Gastroesophageal sphincter (tissue), 4 donors: ENCODE measurements at regions not wholly inside any gene's neighbourhood (a gene's known extent, or its start where the extent isn't known, plus 50 kb on each side); places are given as distances from the start of the nearest gene placed in this dataset.
"Not testable (repeated sequence)": the region's sequence is repeated elsewhere in the genome, so short reads cannot be mapped to it uniquely, and the experiment has no call there.

Experiments
- ATAC-seq: fragments of 150-250 bp; one replicate; pipeline ENCODE4 v1.9.1; 2016; ENCODE audit warnings: mild to moderate bottlenecking, moderate library complexity
- H3K27ac ChIP-seq, 4 donors: fragments of 200-600 bp; sonication (generic) in 3 of 4; 1 replicate in 3 of 4; 2 replicates in 1 of 4; pipeline ENCODE4 v1.5.1; 2016 to 2019
- H3K27me3 ChIP-seq: fragments of 200-600 bp; sonication (generic); one replicate; pipeline ENCODE4 v1.5.1; 2019
- H3K36me3 ChIP-seq, 2 donors: fragments of 200-600 bp; sonication (generic); one replicate each; pipeline ENCODE4 v1.5.1; 2019; ENCODE audit warnings: control low read depth in 1 of 2
- H3K4me1 ChIP-seq, 3 donors: fragments of 200-600 bp; sonication (generic); 1 replicate in 2 of 3; 2 replicates in 1 of 3; pipeline ENCODE4 v1.5.1; 2016 to 2019; ENCODE audit warnings: control low read depth in 2 of 3
- H3K4me3 ChIP-seq, 2 donors: fragments of 200-600 bp; sonication (generic); one replicate each; pipeline ENCODE4 v1.5.1; 2019; ENCODE audit warnings: mild to moderate bottlenecking in 1 of 2, moderate library complexity in 1 of 2
- H3K9me3 ChIP-seq, 3 donors: fragments of 200-600 bp; sonication (generic); one replicate each; pipeline ENCODE4 v1.5.1; 2017 to 2019; ENCODE audit warnings: control low read depth in 2 of 3
- EP300 ChIP-seq: sonication (generic); formaldehyde crosslinking; IDR thresholded peaks from one replicate; pipeline ENCODE4 v1.6.1; 2017; ENCODE audit warnings: antibody characterized with exemption, mild to moderate bottlenecking
- POLR2A ChIP-seq, 2 donors: fragments of 450-650 bp; IDR thresholded peaks; one replicate each; pipeline ENCODE4 v1.6.1; 2017; ENCODE audit warnings: antibody characterized with exemption in 2 of 2, mild to moderate bottlenecking in 2 of 2, moderate library complexity in 1 of 2
- POLR2AphosphoS5 ChIP-seq: sonication (generic); formaldehyde crosslinking; IDR thresholded peaks from one replicate; pipeline ENCODE4 v1.6.1; 2017; ENCODE audit warnings: antibody characterized with exemption
- WGBS, 2 donors: methylation state at CpG; one replicate each; pipeline ENCODE4 v1.1.5; 2018; ENCODE audit warnings: low coverage in 1 of 2; 5-methylcytosine and 5-hydroxymethylcytosine counted together
- TF ChIP-seq, protein P1 (sequence below), 4 experiments: fragments of 200-600 bp in 2 of 4; fragments of 450-650 bp in 2 of 4; sonication (generic) in 1 of 4; IDR thresholded peaks; one replicate each; pipeline ENCODE4 v1.5.1; 2017 to 2019; ENCODE audit warnings: antibody characterized with exemption in 4 of 4, mild to moderate bottlenecking in 2 of 4, moderate library complexity in 2 of 4

DNA sequence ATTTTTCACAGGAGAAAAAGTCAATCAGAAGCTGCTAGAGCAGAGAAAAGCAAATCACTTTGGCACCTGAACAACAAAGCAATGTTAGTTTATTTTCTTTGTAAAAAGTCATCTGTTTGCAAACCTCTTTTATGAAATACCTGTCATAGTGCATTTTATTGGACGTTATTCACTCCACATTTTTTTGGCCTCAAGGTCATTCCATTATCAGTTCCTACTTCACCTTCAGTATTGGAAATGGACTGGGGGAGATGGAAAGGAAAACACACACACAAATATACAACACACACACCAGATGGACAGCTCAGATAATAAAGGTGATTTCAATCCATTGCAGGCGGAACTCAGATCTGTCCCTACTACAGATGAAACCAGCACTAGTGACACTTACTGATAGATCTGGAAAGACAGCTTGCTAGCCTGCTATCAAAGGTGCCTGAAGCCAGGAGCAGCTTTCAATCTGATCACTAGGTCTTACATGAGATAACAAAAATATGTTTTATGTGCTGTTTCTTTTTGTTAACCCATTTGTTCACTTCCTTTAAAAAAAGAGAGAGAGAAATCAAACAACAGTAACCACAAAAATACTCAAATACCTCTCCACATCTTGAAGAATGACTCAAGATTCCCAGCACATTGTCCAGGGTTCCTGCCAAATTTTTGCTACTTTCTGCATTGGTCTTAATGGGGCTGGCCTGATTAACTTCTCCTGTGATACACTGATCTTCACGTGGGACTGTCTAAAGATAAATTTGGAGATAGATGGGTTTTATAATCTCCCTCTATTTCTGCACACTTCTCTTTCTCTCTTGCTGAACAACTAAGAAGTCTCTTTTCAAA, 844.3 kb upstream of the TENM4 start:
- Histone ChIP-seq H3K27ac (no peak overlapping the region), H3K4me3 (no peak overlapping the region), H3K36me3 (no peaks in the 10 kb centered on the region), H3K27me3 (no peaks in the 10 kb centered on the region), H3K4me1 (peaks cover 0 to 10% (median 0%) of the 10 kb centered on the region in 3 donors), H3K9me3 (no peaks in the 10 kb centered on the region)
- ATAC-seq = no peak
- WGBS, 2 donors = 53 to 67% methylated on average over 3 of the region's 3 CpGs
- TF ChIP-seq POLR2A (IDR thresholded peaks at IDR 0.05) (no peak), EP300 (no peak), POLR2AphosphoS5 (no peak)
- TF ChIP-seq, protein P1, sequence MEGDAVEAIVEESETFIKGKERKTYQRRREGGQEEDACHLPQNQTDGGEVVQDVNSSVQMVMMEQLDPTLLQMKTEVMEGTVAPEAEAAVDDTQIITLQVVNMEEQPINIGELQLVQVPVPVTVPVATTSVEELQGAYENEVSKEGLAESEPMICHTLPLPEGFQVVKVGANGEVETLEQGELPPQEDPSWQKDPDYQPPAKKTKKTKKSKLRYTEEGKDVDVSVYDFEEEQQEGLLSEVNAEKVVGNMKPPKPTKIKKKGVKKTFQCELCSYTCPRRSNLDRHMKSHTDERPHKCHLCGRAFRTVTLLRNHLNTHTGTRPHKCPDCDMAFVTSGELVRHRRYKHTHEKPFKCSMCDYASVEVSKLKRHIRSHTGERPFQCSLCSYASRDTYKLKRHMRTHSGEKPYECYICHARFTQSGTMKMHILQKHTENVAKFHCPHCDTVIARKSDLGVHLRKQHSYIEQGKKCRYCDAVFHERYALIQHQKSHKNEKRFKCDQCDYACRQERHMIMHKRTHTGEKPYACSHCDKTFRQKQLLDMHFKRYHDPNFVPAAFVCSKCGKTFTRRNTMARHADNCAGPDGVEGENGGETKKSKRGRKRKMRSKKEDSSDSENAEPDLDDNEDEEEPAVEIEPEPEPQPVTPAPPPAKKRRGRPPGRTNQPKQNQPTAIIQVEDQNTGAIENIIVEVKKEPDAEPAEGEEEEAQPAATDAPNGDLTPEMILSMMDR (IDR thresholded peaks at IDR 0.05) = no peak

GRCh38 chr11:80282643-80283042, 841.8 kb upstream of the TENM4 start:
- 67 to 79% methylated on average over 2 of the region's 2 CpGs for WGBS, 2 donors
- Histone ChIP-seq H3K4me1 (peaks cover 0 to 10% (median 0%) of the 10 kb centered on the region in 3 donors), H3K36me3 (no peaks in the 10 kb centered on the region), H3K27ac (no peak overlapping the region), H3K9me3 (no peaks in the 10 kb centered on the region), H3K27me3 (no peaks in the 10 kb centered on the region), H3K4me3 (no peak overlapping the region)
- no peak for ATAC-seq
- TF ChIP-seq, protein P1 (IDR thresholded peaks at IDR 0.05) = no peak
- TF ChIP-seq POLR2A (IDR thresholded peaks at IDR 0.05) (no peak), POLR2AphosphoS5 (no peak), EP300 (no peak)

GRCh38 chr11:80281194-80281593, 840.4 kb upstream of the TENM4 start:
- no peak overlapping the region for H3K27ac ChIP-seq

DNA sequence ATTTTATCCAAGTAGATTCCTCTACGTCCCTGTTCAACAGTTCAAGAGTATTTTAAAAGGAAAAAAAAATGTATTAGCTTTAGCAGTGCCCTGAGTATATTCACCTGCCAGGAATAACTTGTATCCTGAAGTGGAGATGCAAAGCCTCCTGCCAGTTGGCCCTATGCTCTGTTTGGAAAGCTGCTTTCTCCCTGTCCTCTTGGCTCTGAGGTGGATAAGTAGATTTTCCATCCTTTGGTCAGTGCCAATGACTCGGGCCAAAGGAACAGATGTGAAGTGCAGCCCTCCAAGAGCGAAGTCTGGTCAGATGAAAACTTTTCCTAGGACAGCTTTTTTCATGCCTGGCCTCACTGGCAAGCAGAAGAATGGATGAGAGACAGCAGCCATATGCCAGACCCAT, 839.9 kb upstream of the TENM4 start:
- Histone ChIP-seq H3K36me3 (no peaks in the 10 kb centered on the region), H3K27ac (no peak overlapping the region), H3K27me3 (no peaks in the 10 kb centered on the region), H3K4me1 (peaks cover 0 to 10% (median 0%) of the 10 kb centered on the region in 3 donors), H3K9me3 (no peaks in the 10 kb centered on the region), H3K4me3 (no peak overlapping the region)
- TF ChIP-seq POLR2AphosphoS5 (no peak), POLR2A (IDR thresholded peaks at IDR 0.05) (no peak), EP300 (no peak)
- TF ChIP-seq, protein P1 (IDR thresholded peaks at IDR 0.05) = no peak
- WGBS, 2 donors = 6 to 29% methylated on average over 1 to 3 of the region's 3 CpGs
- ATAC-seq = peak; percentile 53

More at GRCh38 chr11:80281194-80281593, 840.4 kb upstream of the TENM4 start:
- no peak overlapping the region for H3K4me3 ChIP-seq
- no peaks in the 10 kb centered on the region for H3K9me3 ChIP-seq
- H3K4me1 ChIP-seq = peaks cover 0 to 10% (median 0%) of the 10 kb centered on the region in 3 donors
- no peaks in the 10 kb centered on the region for H3K36me3 ChIP-seq
- H3K27me3 ChIP-seq = no peaks in the 10 kb centered on the region
- no peak for ATAC-seq
- WGBS, 2 donors = 40 to 63% methylated on average over 1 of the region's 1 CpG
- TF ChIP-seq POLR2A (IDR thresholded peaks at IDR 0.05) = no peak
- no peak for TF ChIP-seq POLR2AphosphoS5
- no peak for TF ChIP-seq EP300
- TF ChIP-seq, protein P1 (IDR thresholded peaks at IDR 0.05) = no peak

DNA sequence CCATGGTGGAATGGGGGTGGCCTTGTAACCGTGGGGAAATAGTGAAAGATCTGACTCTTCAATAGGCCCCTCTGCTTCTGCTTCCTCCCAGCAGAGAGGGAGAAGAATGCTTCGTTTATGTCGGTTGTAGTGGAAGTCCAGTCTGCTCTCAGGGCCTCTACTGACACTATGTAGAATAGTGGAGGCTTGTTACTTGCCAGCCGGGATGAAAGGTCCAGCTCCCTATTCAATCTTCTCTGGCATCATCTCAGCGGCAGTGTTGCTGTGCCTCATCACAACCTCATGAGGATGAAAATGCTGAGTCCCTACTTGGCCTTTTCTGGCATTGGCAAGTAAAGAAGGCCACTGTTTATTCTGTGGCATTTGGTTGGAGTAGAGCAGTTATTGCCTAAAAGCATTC, 820.9 kb upstream of the TENM4 start:
- no peak overlapping the region for H3K4me3 ChIP-seq
- WGBS, 2 donors = 67 to 90% methylated on average over 2 to 3 of the region's 5 CpGs
- no peaks in the 10 kb centered on the region for H3K36me3 ChIP-seq
- no peaks in the 10 kb centered on the region for H3K4me1 ChIP-seq
- H3K27me3 ChIP-seq = no peaks in the 10 kb centered on the region
- TF ChIP-seq EP300 (no peak), POLR2A (IDR thresholded peaks at IDR 0.05) (no peak), POLR2AphosphoS5 (no peak)
- TF ChIP-seq, protein P1 (IDR thresholded peaks at IDR 0.05) = no peak
- H3K27ac ChIP-seq = no peak overlapping the region
- H3K9me3 ChIP-seq = no peaks in the 10 kb centered on the region
- no peak for ATAC-seq

- not testable (repeated sequence) for H3K9me3 ChIP-seq, H3K27ac ChIP-seq
- WGBS, 2 donors = no CpG with 5 or more reads among the region's 45 CpGs
Observed at GRCh38 chr11:80257319-80258015, 816.6 kb upstream of the TENM4 start.

More at GRCh38 chr11:80257319-80258015, 816.6 kb upstream of the TENM4 start:
- H3K27me3 ChIP-seq, H3K36me3 ChIP-seq, ATAC-seq, H3K4me3 ChIP-seq, H3K4me1 ChIP-seq: not testable (repeated sequence)
